ENCODE measurements at regions not wholly inside any gene's neighbourhood (a gene's known extent, or its start where the extent isn't known, plus 50 kb on each side); places are given as distances from the start of the nearest gene placed in this dataset.

DNA sequence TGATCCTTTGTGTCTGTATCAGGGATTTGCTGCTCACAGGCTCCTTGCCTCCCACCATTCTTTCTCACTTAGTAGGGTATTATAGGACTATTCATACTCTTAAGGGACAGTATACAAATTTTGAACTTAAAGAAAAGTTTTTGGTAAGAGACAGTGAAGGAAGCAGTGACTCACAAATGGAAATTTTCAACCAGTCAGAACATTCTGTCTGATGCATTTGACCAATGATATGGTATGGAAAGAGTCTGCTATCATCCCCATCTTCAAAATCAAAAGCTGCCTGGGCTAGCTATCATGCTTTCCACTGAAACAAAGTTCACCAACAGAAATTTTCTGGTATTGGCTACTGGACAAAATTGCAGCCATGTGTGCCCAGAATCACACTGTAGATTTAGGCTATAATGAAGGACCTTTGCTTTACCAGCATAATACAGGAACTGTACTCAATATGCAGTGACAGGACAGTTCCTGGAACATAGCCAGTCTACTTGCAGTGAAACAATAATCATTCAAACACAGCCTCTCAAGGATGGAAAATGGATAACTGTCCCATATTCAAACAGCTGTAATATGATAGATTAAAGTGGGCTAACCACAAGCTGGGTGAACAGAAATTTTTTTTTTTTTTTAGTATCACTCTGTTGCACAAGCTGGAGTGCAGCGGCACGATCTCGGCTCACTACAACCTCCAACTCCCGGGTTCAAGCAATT is 109.0 kb upstream of the ACSL4 start:
- ATAC-seq: no peak
- no peak for DNase-seq (ENCODE audit: low spot score)

DNA sequence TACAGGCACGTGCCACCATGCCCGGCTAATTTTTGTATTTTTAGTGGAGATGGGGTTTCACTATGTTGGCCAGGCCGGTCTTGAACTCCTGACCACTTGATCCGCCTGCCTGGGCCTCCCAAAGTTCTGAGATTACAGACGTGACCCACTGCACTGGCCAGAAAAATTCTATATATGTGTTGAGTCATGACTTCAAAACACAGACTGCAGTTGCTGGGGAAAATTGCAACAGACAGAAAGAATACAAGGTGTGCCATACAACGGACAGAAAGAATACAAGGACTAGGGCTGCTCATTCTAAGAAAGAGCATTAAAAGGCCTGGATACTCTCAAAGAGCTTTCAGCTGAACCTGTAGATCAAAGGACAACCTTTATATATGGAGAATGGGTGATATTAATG is 109.6 kb upstream of the ACSL4 start:
- DNase-seq (ENCODE audit: low spot score) (no peak), ATAC-seq (no peak)

DNA sequence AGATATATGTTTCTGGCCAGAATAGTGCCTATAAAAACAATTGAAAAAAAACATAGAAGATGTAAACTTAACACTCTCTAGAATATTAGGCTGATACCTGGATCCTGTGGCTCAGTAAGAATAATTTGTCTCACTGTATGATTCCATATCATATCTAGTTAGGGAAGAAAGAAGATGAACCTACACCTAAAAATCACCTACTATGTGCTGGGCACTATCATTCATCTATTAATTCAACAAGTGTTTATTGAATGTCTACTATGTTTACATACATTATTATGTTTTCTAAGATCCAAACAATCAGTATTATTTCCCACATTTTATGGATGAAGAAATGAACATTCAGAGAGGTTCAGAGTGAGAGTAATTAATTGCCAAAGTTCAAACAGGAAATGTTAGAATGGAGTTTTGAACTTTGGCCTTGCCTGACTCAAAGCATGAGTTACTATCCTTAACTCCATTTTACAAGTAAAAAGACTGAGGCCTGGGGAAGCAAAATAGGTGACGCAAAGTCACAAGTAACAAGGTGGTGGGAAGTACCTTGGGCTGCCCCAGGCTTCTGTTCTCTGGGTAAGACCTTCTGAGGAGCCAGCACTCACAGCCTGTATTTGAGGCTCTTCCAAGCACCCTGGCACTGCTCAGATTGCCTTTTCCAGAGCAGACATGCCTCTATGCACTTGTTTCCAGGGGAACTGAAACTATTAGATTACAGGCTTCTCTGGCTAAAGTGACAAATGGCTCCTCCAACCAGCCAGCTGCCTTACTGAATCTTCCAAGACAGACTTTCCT is 111.1 kb upstream of the ACSL4 start:
- DNase-seq (ENCODE audit: low spot score) (no peak), ATAC-seq (no peak)

DNA sequence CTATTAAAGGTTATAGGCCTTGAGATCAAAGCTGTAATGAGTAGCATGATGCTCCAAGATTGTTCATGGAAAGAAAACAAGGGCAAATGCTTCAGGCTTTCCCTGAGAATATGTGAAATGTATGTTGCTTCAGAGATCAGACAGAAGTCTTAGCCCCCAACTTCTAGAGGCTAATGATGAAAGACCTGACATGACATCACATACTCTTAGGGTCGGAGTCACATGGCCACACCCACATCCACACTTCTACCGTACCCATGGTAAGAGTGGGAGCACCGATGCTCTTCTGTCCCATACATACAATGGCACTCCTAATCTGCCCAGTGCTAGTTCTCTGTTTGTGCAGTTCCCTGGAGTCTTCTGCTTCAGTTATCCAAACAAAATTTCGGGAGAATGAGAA is 111.9 kb upstream of the ACSL4 start:
- no peak for DNase-seq (ENCODE audit: low spot score)
- no peak for ATAC-seq

DNA sequence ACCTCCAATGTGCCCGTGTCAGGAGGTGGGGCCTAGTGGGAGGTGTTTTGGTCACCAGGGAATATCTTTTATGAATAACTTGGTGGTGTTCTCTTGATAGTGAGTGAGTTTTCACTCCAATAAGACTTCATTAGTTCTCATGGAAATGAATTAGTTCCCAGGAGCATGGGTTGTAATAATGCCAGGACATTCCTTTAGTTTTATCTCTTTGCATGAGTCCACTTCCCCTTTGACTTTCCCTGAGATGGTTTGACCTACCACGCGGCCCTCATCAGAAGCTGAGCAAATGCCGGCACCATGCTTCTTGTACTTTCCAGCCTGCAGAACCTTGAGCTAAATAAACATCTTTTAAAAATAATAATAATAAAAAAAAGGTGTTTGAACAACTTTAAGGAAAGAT is 112.9 kb upstream of the ACSL4 start:
- no peak for ATAC-seq
- no peak for DNase-seq (ENCODE audit: low spot score)

DNA sequence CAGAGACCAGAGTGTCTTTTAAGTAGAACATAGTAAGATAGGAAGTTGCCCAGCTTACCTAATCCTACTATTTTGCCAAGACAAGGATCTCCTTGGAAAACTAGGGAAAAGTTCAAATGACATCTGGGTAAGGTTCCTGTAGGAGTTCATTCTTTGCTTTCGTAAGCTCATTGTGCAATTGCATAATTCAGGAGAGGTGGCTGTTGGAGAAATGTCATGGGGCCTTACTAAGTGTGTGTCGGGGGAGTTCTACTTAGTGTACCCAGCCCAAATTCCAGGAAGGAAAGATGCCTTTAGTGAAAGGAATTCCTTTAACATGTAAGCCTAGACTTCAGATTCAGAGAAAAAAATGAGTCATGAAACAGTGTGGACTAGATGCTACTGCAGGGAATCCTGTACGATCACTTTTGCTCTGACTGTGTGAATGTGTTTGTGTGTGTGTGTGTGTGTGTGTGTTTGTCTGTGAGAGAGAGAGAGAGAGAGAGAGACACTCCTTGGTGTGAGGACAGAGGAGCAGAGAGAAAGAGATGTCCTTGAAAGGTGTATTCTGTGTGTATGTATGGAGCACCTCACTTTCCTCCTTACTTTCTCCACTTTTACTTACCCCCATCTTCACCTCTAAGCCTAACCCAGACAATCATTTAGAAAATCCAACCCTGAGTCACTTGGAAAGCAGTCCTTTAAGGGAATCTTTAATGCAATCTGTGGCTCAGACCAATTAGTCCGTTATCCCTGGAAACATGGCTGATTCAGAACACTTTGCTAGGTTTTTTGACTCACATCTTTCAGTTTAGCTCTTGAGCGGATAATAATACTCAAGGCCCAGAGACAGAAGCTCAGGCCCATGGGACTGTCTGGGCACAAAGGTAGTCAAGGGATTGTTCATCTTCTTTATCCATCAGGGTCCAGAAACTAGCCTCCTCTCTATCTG is 114.5 kb upstream of the ACSL4 start:
- DNase-seq (ENCODE audit: low spot score): no peak
- ATAC-seq: no peak

DNA sequence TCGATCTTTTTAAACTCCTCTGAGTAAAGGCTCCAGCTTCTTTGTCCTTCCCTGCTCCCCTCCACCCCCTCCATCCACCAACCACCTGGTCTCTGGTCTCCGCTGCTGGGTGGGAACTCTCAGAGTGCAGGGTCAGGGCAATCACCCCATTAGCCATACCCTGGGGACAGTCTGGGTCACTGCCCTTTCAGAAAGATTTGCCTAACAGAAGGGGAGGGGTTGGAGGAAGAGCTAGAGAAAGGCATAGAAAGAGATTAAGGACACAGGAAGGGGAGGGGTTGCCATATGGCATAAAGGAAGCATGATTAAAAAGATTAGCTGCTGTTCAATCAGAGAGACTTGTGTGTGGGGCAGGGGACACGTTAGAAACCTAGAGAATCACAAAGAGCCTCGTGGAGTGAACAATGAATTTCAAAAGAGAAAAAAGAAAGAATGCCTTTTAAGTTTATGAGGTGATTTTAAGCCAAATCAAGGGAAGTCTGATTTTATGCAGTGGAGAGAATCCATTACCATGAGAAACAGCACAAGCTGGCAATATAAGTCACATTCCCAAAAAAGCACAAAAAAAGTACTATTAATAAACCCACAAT is 115.5 kb upstream of the ACSL4 start:
- no peak for ATAC-seq
- DNase-seq (ENCODE audit: low spot score): no peak

DNA sequence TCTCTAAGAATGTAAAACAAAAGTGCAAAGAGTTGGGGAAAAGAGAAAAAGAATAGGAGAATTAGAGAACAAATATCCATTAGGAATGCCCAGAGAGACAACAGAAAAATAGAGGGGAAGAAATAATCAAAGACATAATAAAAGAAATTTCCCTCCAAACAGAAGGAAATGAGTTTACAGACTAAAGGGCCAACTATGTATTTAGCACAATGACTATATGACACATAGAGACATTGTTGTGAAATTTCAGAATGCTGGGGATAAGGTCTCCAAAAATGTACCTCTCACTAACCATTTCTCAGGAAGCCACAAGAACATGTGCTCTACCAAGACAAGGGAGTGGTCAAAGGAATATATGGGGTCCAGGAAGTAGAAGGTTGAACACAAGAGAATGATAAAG is 121.0 kb upstream of the ACSL4 start:
- ATAC-seq: no peak
- no peak for DNase-seq (ENCODE audit: low spot score)

DNA sequence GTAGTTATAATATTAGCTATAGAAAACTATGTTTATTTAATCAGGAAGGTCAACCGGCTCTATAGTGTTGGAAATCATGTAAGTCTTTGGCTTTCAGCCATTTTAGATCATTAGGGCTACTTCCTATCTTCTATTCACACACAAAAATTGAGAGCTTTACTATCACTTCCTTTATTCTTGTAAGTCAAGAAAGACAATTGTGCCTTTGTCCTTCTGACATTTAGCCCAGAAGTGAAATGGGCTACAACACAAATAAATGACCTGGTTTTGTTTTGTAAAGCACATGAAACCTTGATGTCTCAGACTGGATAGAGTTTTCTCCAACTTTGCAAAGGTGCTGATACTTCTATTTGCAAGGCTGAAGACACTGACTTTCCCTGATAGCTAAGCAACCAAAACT is 122.4 kb upstream of the ACSL4 start:
- DNase-seq (ENCODE audit: low spot score): no peak
- no peak for ATAC-seq

DNA sequence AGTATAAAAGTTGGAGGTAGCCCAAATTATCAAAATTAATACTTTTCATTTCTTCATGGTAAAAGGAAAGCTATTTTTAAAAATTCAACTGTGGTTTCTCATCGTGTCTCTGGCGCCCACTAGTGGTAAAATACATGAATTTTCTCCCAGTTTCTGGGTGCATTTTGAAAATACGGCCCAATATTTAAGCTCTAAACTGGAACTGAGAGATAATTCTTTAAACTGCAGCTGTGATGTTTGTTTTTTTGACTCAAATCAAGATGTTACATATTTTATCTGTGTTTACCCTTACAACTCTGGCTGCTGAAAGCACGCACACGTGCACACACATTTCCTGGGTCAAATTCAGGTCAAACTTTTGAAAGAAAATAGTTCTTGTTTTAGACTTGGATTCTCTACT is 123.9 kb upstream of the ACSL4 start:
- no peak for DNase-seq (ENCODE audit: low spot score)
- no peak for ATAC-seq

DNA sequence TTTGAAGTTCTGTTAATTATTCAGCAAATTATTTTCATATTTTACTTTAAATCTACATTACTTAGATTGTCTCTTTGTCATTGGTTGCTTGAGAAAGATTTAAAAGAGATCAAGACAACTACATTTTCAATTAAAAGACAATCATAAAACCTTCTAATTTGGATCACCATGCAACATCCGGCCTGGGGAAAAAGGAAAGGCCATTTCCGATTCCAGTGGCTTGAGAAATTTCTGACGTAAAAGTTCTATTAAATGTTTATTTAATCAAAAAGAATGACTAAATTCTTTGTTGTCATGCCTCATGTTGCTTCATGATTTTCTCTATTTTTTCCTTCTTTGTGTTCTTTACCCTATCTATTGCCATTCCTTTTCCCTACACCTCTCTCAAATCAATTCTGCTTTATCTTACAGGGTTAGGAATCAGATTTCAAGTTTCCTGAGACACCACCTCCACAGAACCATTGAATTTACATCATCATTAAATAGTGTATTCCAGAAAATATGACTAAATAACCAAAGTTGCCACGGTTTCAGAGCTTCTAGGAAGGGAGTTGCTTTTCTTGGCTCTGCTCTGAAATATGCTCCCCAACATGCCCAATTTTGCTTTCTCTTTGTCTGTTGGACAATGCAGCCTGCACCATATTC is 124.6 kb upstream of the ACSL4 start:
- no peak for DNase-seq (ENCODE audit: low spot score)
- ATAC-seq: no peak

DNA sequence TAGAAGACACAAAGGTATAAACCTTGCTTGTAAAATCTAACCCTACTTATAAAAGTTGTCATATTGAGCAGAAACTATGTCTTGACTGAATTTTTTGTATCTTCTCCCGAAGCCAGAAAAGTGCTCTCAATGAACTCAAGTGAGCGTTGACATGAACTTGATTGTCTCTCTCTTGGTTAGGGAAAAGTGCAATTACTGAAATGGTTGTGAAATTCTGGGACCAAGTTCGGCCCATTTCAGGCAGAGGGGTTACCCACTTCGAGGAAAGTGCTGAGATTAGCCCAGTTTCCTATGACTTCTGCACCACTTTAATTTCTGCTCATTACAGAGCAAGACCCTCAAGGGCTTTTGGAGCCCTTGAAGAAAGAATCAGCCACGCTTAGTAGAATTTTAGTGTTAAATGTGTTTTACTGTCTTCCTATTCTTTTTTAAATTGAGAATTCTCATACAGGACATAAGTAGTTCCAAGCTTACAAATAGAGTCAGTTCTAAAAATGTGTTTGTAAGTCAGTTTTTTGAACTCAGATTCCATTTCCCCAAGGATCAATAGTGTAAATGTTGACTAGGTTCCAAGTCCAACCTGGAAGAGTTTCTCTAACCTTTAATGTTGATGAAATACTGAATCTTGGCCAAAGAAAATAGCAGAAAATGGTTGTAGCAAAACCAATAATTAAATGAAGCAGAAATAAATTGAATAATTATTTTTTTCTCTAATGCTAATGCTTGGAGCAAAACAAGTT is 125.7 kb upstream of the ACSL4 start:
- ATAC-seq: peak; percentile 52

DNA sequence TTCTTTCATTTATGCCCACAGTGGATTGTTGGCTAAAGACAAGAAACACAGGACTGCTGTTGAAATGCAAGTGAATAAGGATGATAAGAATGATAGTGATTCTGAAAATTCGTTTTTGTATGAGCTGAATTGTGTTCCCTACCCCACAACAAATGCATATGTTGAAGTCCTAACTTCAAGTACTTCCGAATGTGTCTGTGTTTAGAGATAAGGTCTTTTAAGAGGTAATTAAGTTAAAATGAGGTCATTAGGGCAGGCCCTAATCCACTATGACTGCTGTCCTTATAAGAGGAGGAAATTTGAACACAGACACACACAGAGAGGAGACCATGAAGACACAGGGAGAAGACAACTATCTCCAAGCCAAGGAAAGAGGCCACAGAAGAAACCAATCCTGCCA is 126.6 kb upstream of the ACSL4 start:
- DNase-seq (ENCODE audit: low spot score): no peak
- no peak for ATAC-seq

More for the DNA sequence above, 125.7 kb upstream of the ACSL4 start:
- no peak for DNase-seq (ENCODE audit: low spot score)

DNA sequence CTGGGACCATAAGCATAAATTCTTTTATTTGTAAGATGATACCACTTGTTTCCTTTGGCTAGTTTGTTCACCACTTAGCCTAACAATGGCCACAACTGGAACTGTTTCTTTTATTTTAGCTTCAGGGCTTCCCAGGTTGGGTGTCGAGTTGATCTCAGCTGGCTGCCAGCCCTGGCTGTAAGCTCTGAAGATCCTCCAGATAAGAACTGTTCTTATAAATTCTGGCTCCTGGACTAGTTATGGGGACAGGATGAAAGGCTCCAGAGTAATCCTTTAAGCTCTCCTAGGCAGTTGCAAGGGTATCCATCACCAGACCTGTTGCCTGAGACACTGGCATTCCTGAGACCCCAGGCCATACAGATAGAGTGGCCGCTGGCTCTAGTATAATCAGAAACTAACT is 129.4 kb upstream of the ACSL4 start:
- ATAC-seq: no peak

DNA sequence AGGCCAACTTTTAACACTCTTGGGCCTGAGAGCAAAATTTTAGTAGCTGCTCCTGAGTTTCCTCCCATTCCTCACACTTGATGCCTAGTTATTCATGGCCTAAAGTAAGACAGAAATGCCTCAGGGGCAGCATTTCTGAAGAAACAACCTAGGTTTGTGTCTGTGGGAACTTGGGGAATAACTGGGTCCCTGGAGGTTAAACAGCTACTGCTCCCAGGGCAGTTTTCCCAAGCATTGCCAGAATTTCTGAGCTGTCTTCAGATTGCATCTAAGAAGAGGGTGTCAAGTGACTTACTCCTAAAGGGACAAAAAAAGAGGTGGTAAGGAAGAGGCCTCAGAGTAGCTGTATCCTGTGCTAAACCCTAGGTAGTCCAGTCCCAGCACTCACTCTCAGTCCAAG is 130.8 kb upstream of the ACSL4 start:
- ATAC-seq (no peak), DNase-seq (ENCODE audit: low spot score) (no peak)

More for the DNA sequence above, 129.4 kb upstream of the ACSL4 start:
- no peak for DNase-seq (ENCODE audit: low spot score)

DNA sequence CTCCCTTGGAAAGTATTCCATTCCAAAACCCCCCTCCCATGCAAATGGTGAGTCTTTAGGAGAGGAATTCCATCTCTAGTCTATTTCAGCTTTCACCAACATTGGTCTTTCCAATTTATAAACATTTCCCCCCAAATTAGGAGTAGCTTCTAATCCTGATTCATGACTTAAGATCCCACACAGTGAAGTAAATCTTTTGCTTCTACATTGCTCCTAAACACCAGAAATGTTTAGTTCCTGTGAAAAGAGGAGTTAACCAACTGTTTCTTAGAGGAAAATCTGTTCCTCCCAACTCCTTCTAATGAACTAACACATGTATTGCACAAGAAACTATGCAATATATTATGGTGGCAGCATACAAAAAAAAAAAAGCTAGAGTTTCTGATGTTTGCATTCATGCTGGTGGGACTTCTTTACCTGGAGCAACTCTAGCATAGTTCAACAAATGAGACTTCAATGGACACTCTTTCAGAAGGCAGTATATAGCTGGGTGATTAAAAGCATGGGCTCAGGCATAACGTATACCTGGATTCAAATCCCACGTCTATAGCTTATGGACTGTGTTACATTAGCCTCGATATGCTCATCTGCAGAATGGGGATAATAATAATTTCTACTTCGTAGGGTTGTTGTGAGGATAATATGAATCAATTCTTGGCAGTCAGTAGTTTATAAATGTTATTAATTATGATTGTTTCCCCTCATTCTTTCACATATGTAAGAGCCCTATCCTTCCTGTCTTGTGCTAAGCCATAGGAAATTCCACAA is 131.6 kb upstream of the TMEM164 start:
- ATAC-seq (no peak), DNase-seq (ENCODE audit: low spot score) (no peak)

DNA sequence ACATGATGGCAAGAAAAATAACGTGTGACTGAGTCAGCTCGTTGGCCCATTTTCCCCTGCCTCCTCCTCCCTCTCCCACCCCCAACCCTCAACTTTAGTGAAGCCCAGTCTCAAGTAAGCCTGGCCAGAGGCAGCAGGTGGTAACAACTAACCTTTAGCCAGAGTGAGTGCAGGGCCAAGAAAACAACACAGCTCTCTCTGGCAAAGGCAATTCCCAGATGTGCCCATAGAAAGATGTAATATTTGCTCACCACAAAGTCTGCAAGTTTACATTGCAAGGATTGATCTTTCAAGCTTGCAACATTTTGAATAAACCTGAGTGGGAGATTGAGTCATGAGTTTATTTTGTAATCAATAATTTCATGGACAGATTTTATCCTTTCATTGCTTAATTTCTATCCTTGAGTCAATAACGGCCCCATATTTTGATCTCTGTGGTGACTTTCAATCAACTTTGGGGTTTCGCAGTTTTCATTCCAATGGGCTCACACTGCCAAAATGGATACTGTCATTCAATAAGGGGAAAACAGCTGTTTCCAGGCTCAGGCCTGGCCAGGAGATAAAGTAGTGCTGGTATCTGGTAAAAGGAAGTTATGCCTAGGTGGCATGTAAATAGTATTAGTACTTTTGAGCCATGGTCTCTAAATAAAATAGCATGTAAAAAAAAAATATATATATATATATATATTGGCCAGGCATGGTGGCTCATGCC is 130.7 kb upstream of the TMEM164 start:
- peak; percentile 54 for DNase-seq (ENCODE audit: low spot score)
- ATAC-seq: peak; percentile 94

DNA sequence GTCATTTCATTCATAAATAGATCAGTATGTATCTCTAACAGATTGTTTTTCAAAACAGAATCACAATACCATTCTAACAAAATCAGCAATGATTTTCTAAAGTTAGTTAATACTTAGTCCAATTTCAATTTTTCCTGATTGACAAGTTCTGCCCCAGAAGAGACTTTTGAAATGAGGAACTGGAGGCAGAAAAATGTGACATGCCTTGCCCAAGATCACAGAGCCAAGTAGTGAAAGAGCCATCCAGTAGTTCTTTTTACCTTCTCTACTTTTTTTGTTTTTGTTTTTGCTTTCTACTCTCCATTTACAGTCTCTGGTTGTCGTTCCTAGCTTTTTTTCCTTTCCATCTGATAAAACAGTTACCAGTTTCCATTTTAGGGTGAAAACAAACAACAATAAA is 129.3 kb upstream of the TMEM164 start:
- DNase-seq (ENCODE audit: low spot score) (no peak), ATAC-seq (no peak)

DNA sequence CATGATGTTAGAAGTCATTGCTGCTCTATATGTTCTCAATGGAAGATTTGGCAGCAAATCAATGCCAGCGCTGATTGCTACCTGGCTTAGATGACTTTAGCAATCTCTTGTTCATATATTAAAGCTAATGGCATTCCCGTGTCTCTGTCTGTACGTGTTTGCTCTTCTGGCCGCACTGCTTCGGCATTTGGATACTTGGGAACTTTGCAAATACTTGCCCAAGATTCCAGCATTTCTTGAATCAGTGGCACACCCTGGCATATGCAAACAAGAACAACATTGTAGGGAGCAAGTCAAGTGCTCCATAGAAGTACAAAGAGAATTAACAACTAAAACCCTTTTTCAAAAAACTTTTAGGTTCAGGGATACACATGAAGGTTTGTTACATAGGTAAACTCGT is 128.9 kb upstream of the TMEM164 start:
- ATAC-seq (no peak), DNase-seq (ENCODE audit: low spot score) (no peak)
